ENCODE measurements at regions not wholly inside any gene's neighbourhood (a gene's known extent, or its start where the extent isn't known, plus 50 kb on each side); places are given as distances from the start of the nearest gene placed in this dataset.

DNA sequence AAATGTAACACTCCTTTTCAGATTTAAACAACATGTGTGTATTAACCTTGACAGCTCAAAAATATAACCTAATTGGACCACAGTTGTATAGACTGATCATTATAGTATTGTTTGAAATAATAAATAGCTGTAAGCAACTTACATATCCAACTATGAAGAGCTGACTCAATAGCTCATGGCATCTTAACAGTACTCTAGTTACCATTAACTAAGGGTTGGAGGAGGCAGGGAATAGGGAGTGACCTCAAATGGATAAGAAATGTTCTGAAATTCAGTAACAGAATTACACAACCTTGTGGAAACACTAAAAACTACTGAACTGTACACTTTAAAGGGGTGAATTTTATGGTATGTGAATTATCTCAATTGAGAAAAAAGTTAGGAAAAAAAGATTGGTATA lies 136.5 kb upstream of the CPEB2 start:
- H3K4me1 Mint-ChIP-seq (ENCODE audit: low read depth in 2 of 2): no peaks in the 10 kb centered on the region
- H3K27me3 Mint-ChIP-seq: peaks cover 22 to 52% of the 10 kb centered on the region in 2 donors
- H3K36me3 Mint-ChIP-seq (ENCODE audit: insufficient read depth): peaks cover 3% of the 10 kb centered on the region
- no peak for DNase-seq
- H3K4me3 Mint-ChIP-seq: no peak overlapping the region
- H3K27ac Mint-ChIP-seq: no peak overlapping the region
- ATAC-seq (replicated peaks): no peak
- H3K9me3 Mint-ChIP-seq: no peaks in the 10 kb centered on the region

DNA sequence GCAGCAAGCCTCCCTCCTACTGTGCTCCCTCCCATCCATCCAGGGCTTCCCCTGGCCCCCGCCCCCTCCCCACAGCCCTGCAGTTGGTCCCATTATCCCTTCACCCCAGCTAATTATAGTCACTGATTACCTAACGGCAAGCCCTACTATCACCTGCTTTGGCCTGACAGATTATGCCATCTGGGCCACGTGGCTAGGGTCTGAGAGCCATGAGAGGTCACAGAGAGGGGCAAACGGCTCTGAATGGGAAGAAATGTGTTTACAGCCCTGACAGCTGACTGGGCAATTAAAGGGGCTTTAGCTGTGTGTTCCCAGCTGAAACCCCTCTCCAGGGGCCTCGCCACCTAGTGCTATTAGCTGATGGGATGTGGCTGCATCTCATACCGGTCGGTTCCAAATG lies 134.4 kb upstream of the CPEB2 start:
- peaks cover 3% of the 10 kb centered on the region for H3K36me3 Mint-ChIP-seq (ENCODE audit: insufficient read depth)
- H3K4me3 Mint-ChIP-seq: no peak overlapping the region
- no peak overlapping the region for H3K27ac Mint-ChIP-seq
- no peaks in the 10 kb centered on the region for H3K9me3 Mint-ChIP-seq
- H3K4me1 Mint-ChIP-seq (ENCODE audit: low read depth in 2 of 2): no peaks in the 10 kb centered on the region
- DNase-seq: no peak
- H3K27me3 Mint-ChIP-seq: peaks cover 22 to 57% of the 10 kb centered on the region in 2 donors
- no peak for ATAC-seq (replicated peaks)

DNA sequence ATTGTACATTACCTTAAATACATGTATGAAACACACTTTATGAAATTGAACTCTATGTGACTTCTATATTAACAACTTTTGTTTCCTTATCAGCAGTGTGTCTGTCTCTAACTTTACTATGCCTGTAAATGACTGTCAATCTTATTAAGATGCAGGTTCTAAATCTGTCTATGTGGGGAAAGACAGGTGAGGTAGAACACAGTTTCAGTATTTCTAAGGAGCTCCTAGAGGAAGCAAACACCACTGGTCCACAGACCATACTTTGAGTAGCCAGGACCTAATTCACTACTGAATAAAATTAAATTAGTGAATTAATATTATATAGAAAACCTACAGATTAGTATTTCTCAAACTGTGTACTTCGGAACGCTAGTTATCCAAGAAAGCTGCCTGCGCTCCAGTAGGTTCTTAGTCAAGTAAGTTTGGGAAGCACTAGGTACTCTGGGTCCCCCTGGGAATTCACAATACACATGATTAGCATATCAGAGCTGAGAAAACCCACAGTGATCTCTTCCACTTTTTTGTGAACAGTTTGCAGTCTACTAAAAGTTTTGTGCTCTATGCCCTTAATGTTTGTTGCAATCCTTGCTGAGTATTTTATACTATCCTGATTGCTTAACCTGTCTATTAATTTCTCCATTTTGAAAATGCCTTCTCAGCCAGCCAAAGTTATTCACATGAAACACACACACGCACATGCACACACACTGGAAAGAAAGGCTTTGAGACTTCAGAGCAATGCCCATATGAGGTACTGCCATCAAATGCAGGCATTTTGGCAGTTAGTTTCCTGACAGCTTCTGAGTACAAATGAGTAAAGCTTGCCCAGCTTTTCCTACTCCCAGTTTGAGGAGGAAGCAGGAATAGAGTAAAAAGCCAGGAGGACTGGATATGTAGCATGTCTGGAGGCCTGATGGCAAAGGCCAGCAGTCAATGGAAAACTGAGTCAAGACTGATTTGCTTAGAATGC lies 133.6 kb upstream of the CPEB2 start:
- H3K4me3 Mint-ChIP-seq: no peak overlapping the region
- H3K27me3 Mint-ChIP-seq: peaks cover 17 to 49% of the 10 kb centered on the region in 2 donors
- H3K36me3 Mint-ChIP-seq (ENCODE audit: insufficient read depth): peaks cover 3% of the 10 kb centered on the region
- H3K4me1 Mint-ChIP-seq (ENCODE audit: low read depth in 2 of 2): no peaks in the 10 kb centered on the region
- H3K27ac Mint-ChIP-seq: no peak overlapping the region
- H3K9me3 Mint-ChIP-seq: no peaks in the 10 kb centered on the region
- DNase-seq (no peak), ATAC-seq (replicated peaks) (no peak)

DNA sequence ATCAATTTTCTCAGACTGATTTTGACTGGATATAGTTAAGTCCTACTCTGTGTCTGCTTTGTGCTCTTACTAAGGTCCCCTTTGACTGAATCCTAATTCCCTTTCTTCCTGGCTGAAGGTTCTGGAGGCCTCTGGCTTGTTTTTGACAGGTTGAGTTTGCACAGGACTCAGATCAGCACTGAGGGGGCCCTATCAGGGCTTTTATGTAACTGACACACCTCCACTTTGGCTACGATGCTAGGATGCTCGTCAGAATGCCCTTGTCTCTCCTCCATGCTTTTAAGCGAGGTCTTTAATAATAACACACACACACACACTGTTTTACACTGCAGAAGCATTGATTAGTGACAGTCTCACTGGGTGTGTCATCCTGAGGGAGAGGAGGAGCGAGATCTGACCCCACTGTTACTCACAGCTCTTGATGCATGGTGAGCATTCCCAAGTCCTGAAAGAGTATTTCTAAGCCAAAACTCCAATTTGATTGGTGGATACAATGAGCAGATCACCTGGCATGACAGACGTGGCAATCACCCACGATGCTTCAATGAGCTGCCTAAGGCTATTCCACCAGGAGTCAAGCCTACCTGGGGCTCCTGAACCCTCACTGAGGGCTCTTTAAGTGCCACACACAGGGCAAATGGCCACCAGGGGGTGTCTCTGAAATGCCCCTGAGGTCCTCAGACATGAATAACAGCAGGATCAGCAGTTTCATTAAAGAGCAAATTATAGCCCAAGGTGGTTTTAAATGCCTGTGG lies 130.4 kb upstream of the CPEB2 start:
- ATAC-seq (replicated peaks) (peak; percentile 21), DNase-seq (peak in 2 of 3 experiments; percentile 7 to 26)
- Mint-ChIP-seq H3K27me3 (peaks cover 14 to 35% of the 10 kb centered on the region in 2 donors), H3K9me3 (no peaks in the 10 kb centered on the region), H3K4me3 (no peak overlapping the region), H3K27ac (no peak overlapping the region), H3K4me1 (ENCODE audit: low read depth in 2 of 2) (peaks cover 18 to 22% of the 10 kb centered on the region in 2 donors), H3K36me3 (ENCODE audit: insufficient read depth) (peaks cover 3% of the 10 kb centered on the region)

DNA sequence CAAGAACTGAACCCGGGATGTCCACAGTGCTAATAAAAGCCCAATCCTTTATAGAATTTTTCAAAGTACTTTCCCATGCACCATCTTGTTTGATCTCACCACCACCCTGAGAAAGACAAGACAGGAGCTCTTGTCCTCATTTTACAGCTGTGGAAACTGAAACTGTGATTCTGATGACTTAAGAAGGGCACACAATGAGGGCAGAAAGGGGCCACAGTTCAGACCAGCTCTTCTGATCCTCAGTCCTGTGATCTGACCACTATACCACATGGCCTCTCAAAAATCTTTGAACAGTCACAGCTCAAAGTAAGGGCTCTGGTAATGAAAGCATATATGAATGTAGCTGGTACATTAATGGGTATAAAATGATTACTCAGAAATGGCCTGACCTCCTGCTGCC lies 127.3 kb upstream of the CPEB2 start:
- peak overlapping the region in 1 of 2 donors; percentile 46 for H3K4me3 Mint-ChIP-seq
- no peaks in the 10 kb centered on the region for H3K36me3 Mint-ChIP-seq (ENCODE audit: insufficient read depth)
- DNase-seq (no peak), ATAC-seq (replicated peaks) (no peak)
- H3K27me3 Mint-ChIP-seq: peaks cover 0 to 9% of the 10 kb centered on the region in 2 donors
- H3K4me1 Mint-ChIP-seq (ENCODE audit: low read depth in 2 of 2): peaks cover 25 to 34% of the 10 kb centered on the region in 2 donors
- no peaks in the 10 kb centered on the region for H3K9me3 Mint-ChIP-seq
- H3K27ac Mint-ChIP-seq: peak overlapping the region; percentile 15 to 77

DNA sequence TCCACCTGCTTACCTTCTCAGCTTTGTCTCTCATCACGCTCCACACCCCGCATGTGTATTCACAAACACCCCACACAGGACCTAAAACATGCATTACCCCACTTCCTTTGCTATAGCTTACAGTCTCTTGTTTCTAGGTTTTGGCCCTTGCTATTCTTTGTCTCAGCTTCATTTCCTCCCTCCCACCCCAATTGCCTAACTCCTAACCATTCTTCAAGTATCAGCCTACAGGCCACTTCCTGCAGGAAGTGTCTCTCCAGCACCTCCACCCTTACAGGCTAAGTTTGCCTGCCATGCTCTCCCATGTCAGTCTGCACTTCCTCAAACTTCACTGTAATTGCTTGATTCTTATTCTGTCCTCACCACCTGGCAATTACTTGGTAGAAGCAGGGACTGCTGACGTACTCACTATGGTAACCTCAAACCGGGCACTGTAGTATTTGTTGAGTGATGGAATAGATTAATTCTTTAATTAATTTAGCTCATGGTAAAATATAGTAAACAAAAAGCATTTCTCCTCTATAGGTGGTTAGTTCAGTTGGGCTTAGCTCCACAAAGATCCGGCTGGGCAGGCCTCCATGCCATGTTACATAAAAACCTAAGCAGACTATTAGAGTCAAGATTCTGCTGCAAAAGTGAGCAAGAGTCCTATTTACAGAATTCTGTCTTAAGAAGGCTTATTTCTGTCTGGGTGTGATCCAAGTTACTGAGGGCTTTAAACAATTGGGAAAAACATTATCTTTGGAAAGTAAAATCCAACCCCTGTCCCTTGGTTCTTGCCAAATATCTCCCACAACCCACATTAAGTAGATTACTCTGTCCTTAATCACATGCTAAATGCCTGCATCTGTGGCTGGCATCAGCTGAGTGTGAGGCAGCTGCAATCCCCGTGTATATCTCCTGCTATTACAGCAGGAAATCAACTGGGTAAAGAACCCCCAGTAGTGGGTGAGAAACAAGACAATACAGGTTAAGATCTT lies 124.7 kb upstream of the CPEB2 start:
- H3K9me3 Mint-ChIP-seq: no peaks in the 10 kb centered on the region
- H3K4me3 Mint-ChIP-seq: peak overlapping the region in 1 of 2 donors; percentile 5
- ATAC-seq (replicated peaks) (peak; percentile 67), DNase-seq (peak in 2 of 3 experiments; percentile 1 to 2)
- peak overlapping the region; percentile 50 to 77 for H3K27ac Mint-ChIP-seq
- H3K27me3 Mint-ChIP-seq: no peaks in the 10 kb centered on the region
- peaks cover 25 to 34% of the 10 kb centered on the region in 2 donors for H3K4me1 Mint-ChIP-seq (ENCODE audit: low read depth in 2 of 2)
- H3K36me3 Mint-ChIP-seq (ENCODE audit: insufficient read depth): no peaks in the 10 kb centered on the region

DNA sequence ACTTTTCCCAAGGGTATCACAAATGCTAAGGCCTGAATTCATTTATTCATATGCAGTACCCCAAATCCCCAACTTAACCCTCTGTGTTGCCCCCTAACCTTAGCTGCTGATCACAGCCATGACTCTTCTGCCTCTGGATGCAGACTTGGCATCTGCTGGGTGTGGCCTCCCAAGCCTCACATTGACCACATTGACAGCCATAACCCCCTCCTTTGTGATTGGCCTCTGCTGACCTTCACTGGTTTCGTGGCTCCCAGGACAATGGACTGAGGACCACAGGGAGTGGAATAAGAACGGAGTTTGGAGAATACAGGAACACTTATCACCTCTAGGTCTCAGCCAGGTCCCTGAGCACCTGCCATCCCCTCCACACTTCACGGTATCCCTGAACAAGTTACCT lies 123.6 kb upstream of the CPEB2 start:
- no peak for ATAC-seq (replicated peaks)
- Mint-ChIP-seq H3K27ac (peak overlapping the region in 1 of 2 donors; percentile 33), H3K27me3 (no peaks in the 10 kb centered on the region), H3K36me3 (ENCODE audit: insufficient read depth) (no peaks in the 10 kb centered on the region), H3K4me1 (ENCODE audit: low read depth in 2 of 2) (peaks cover 25 to 34% of the 10 kb centered on the region in 2 donors), H3K4me3 (no peak overlapping the region), H3K9me3 (no peaks in the 10 kb centered on the region)
- no peak for DNase-seq

DNA sequence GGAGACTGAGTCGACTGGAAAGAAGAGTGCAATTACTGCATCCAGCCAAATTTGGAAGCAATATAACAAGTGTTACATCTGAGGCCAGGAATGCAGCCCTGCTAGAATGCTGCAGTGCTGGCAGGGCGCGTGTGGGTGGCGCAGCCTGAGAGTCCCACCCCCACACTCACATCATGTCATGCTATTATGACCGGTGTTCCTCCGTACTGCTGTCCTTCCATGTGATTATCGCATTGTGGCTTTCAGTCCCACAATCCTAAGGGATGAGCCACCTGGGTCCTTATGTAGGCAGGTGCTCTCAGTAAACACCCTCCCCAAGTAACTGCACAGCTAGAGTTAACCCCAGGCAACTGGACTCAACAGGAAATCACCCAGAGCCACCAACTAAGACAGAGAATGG lies 122.6 kb upstream of the CPEB2 start:
- H3K9me3 Mint-ChIP-seq: no peaks in the 10 kb centered on the region
- peaks cover 22 to 32% of the 10 kb centered on the region in 2 donors for H3K4me1 Mint-ChIP-seq (ENCODE audit: low read depth in 2 of 2)
- no peak for DNase-seq
- H3K4me3 Mint-ChIP-seq: no peak overlapping the region
- no peaks in the 10 kb centered on the region for H3K36me3 Mint-ChIP-seq (ENCODE audit: insufficient read depth)
- H3K27me3 Mint-ChIP-seq: no peaks in the 10 kb centered on the region
- ATAC-seq (replicated peaks): no peak
- no peak overlapping the region for H3K27ac Mint-ChIP-seq

DNA sequence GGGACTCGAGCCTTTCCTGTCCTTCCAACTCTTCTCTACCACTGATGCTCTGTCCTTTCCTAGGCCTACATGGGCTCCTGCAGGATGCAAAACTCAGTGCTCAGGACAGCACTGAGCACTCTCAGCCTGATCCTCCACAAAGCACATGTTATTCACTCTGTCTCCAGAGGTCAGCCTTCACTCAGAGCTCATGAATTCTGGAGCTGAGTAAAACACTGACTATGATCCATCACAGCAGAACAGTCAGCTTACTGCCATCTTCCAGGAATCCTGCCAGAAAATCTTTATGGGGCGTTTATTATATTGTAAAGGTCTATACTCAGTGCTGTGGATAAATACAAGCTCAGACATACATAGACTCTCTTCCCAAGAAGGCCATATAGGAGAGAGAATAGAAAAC lies 121.5 kb upstream of the CPEB2 start:
- DNase-seq (no peak), ATAC-seq (replicated peaks) (no peak)
- no peaks in the 10 kb centered on the region for H3K9me3 Mint-ChIP-seq
- no peak overlapping the region for H3K27ac Mint-ChIP-seq
- H3K4me1 Mint-ChIP-seq (ENCODE audit: low read depth in 2 of 2): peaks cover 13 to 22% of the 10 kb centered on the region in 2 donors
- H3K4me3 Mint-ChIP-seq: no peak overlapping the region
- H3K27me3 Mint-ChIP-seq: no peaks in the 10 kb centered on the region
- no peaks in the 10 kb centered on the region for H3K36me3 Mint-ChIP-seq (ENCODE audit: insufficient read depth)

DNA sequence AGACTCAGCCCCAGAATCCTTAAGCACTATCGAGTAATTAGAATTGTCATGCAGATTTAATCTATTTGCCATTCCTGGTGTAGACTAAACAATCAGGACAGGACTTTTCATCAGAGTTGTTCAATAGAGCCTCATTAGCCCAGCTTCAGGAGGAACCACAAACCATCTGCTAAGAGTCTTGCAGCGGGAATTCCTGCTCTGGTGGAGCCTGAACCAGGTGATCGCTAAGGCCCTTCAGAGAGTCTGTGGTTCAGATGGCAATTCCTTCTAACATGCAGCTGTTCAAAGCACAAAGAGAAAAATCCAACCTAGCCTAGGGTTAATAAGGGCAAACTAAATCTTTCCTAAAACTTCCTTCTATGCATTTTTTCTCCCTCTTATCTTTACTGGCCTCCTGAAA lies 119.1 kb upstream of the CPEB2 start:
- H3K36me3 Mint-ChIP-seq (ENCODE audit: insufficient read depth): no peaks in the 10 kb centered on the region
- ATAC-seq (replicated peaks) (no peak), DNase-seq (no peak)
- H3K27ac Mint-ChIP-seq: no peak overlapping the region
- H3K4me3 Mint-ChIP-seq: no peak overlapping the region
- no peaks in the 10 kb centered on the region for H3K4me1 Mint-ChIP-seq (ENCODE audit: low read depth in 2 of 2)
- H3K27me3 Mint-ChIP-seq: no peaks in the 10 kb centered on the region
- no peaks in the 10 kb centered on the region for H3K9me3 Mint-ChIP-seq

DNA sequence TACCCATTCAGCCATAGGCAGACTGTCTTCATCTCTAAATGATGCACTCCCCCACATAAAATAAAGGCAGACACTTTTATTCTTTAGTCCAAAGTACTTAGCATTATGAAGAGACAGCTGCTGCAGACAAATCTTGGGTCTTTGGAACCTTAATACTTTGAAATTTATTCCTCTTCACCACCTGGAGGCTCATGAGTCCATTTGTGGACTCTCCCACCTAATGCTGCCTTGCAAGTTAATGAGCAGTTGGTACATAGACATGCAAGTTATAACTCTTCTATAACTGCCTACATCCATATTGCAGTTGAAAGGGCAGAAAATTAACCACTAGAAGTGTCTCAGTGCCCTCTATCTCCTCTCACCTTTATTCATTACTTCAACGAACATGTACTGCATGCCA lies 118.6 kb upstream of the CPEB2 start:
- Mint-ChIP-seq H3K36me3 (ENCODE audit: insufficient read depth) (no peaks in the 10 kb centered on the region), H3K4me1 (ENCODE audit: low read depth in 2 of 2) (no peaks in the 10 kb centered on the region), H3K4me3 (no peak overlapping the region), H3K27ac (no peak overlapping the region), H3K9me3 (no peaks in the 10 kb centered on the region), H3K27me3 (no peaks in the 10 kb centered on the region)
- no peak for ATAC-seq (replicated peaks)
- DNase-seq: no peak

DNA sequence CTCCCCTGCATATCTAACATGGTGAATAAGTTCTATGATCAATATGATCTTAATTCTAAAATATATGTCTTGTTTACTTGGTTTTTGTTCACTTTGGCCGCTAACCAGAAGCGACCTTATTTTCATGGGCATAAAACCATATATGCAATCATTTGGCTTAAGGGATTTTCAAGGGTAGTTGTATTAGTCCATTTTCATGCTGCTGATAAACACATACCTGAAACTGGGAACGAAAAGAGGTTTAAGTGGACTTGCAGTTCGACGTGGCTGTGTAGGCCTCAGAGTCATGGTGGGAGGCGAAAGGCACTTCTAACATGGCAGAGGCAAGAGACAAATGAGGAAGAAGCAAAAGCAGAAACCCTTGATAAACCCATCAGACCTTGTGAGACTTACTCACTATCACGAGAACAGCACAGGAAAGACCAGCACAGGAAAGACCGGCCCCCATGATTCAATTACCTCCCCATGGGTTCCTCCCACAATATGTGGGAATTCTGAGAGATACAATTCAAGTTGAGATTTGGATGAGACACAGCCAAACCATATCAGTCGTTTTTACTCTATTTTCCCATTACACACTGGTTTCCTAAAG lies 114.3 kb upstream of the CPEB2 start:
- ATAC-seq (replicated peaks): no peak
- no peaks in the 10 kb centered on the region for H3K4me1 Mint-ChIP-seq (ENCODE audit: low read depth in 2 of 2)

More for the DNA sequence above, 114.3 kb upstream of the CPEB2 start:
- H3K9me3 Mint-ChIP-seq: no peaks in the 10 kb centered on the region
- no peaks in the 10 kb centered on the region for H3K36me3 Mint-ChIP-seq (ENCODE audit: insufficient read depth)
- no peaks in the 10 kb centered on the region for H3K27me3 Mint-ChIP-seq
- DNase-seq: no peak
- no peak overlapping the region for H3K4me3 Mint-ChIP-seq
- no peak overlapping the region for H3K27ac Mint-ChIP-seq
